GM23338 (cell line): ENCODE measurements at regions not wholly inside any gene's neighbourhood (a gene's known extent, or its start where the extent isn't known, plus 50 kb on each side); places are given as distances from the start of the nearest gene placed in this dataset.

Experiments used
- ATAC-seq: fragments of 200-7000 bp; cut with Tn5 transposase; 3 replicates; pipeline ENCODE4 v1.9.1; 2020
- DNase-seq: peaks from one replicate; pipeline ENCODE4 v3.0.0-alpha.2; 2015; ENCODE audit warnings: low spot score
- H2AFZ ChIP-seq: fragments of 200-600 bp; sonication (generic); 2 replicates; pipeline ENCODE4 v1.8.0; 2016; ENCODE audit warnings: antibody characterized with exemption, mild to moderate bottlenecking, moderate library complexity
- H3F3A ChIP-seq: fragments of 200-600 bp; sonication (generic); replicated peaks from 2 replicates; pipeline ENCODE4 v1.8.0; 2017; ENCODE audit warnings: antibody characterized with exemption, mixed run types, low read depth
- H3K27ac ChIP-seq: fragments of 200-600 bp; sonication (generic); 2 replicates; pipeline ENCODE4 v1.6.1; 2016; ENCODE audit warnings: low read depth
- H3K27me3 ChIP-seq: fragments of 200-600 bp; sonication (generic); 2 replicates; pipeline ENCODE4 v1.8.0; 2016; ENCODE audit warnings: mild to moderate bottlenecking, mixed run types, moderate library complexity; ENCODE audit not compliant: insufficient read depth
- H3K36me3 ChIP-seq: fragments of 200-600 bp; sonication (generic); 2 replicates; pipeline ENCODE4 v1.8.0; 2016; ENCODE audit warnings: mild to moderate bottlenecking; ENCODE audit not compliant: insufficient read depth
- H3K4me1 ChIP-seq: fragments of 200-600 bp; sonication (generic); 2 replicates; pipeline ENCODE4 v1.8.0; 2016; ENCODE audit warnings: mild to moderate bottlenecking, moderate library complexity; ENCODE audit not compliant: insufficient read depth
- H3K4me2 ChIP-seq: fragments of 200-600 bp; sonication (generic); 2 replicates; pipeline ENCODE4 v1.7.1; 2017; ENCODE audit warnings: mixed run types
- H3K4me3 ChIP-seq: fragments of 200-600 bp; sonication (generic); 2 replicates; pipeline ENCODE4 v1.6.1; 2016; ENCODE audit warnings: mixed run types
- H3K79me2 ChIP-seq: fragments of 200-600 bp; sonication (generic); replicated peaks from 2 replicates; pipeline ENCODE4 v1.8.0; 2017; ENCODE audit warnings: mild to moderate bottlenecking; ENCODE audit not compliant: insufficient read depth
- H3K9me2 ChIP-seq: fragments of 200-600 bp; sonication (generic); 2 replicates; pipeline ENCODE4 v1.8.0; 2017; ENCODE audit not compliant: insufficient read depth
- H4K20me1 ChIP-seq: fragments of 200-600 bp; sonication (generic); replicated peaks from 2 replicates; pipeline ENCODE4 v1.8.0; 2017; ENCODE audit warnings: mild to moderate bottlenecking; ENCODE audit not compliant: insufficient read depth
- H3K27ac Mint-ChIP-seq: 2 replicates; pipeline ENCODE4 v1.8.0; 2020; ENCODE audit warnings: inconsistent platforms, mild to moderate bottlenecking, moderate library complexity, mixed read lengths
- H3K27me3 Mint-ChIP-seq: 3 replicates; pipeline ENCODE4 v1.8.0; 2022; ENCODE audit warnings: low read depth, mild to moderate bottlenecking, moderate library complexity, mixed read lengths, inconsistent platforms; ENCODE audit not compliant: insufficient read depth, poor library complexity
- H3K36me3 Mint-ChIP-seq: 3 replicates; pipeline ENCODE4 v1.8.0; 2021; ENCODE audit warnings: low read depth, mild to moderate bottlenecking, inconsistent platforms, moderate library complexity, mixed read lengths
- H3K4me1 Mint-ChIP-seq: 3 replicates; pipeline ENCODE4 v1.8.0; 2020; ENCODE audit warnings: mild to moderate bottlenecking, inconsistent platforms, mixed read lengths
- H3K4me3 Mint-ChIP-seq: 3 replicates; pipeline ENCODE4 v1.8.0; 2021; ENCODE audit warnings: moderate library complexity, mild to moderate bottlenecking, inconsistent platforms, mixed read lengths
- H3K9me3 Mint-ChIP-seq: 3 replicates; pipeline ENCODE4 v1.8.0; 2020; ENCODE audit warnings: moderate library complexity, mild to moderate bottlenecking, inconsistent platforms, mixed read lengths
- CREB1 ChIP-seq: fragments of 250-450 bp; sonication (Bioruptor Pico); IDR thresholded peaks from 2 replicates; pipeline ENCODE4 v1.5.0; 2020; ENCODE audit warnings: low read depth, mild to moderate bottlenecking, moderate library complexity
- EZH2 ChIP-seq: fragments of 200-600 bp; sonication (generic); IDR thresholded peaks from one replicate; pipeline ENCODE4 v1.8.0; 2017; ENCODE audit warnings: antibody characterized with exemption, mild to moderate bottlenecking, low read depth; ENCODE audit not compliant: unreplicated experiment
- EZH2phosphoT487 ChIP-seq: fragments of 200-600 bp; sonication (generic); IDR thresholded peaks from one replicate; pipeline ENCODE4 v1.8.1; 2018; ENCODE audit warnings: antibody characterized with exemption; ENCODE audit not compliant: unreplicated experiment
- JUNB ChIP-seq: IDR thresholded peaks from one replicate; pipeline ENCODE4 v1.6.1; 2016; ENCODE audit warnings: antibody characterized with exemption; ENCODE audit not compliant: unreplicated experiment
- NANOG ChIP-seq: IDR thresholded peaks from 2 replicates; pipeline ENCODE4 v1.6.1; 2016; ENCODE audit warnings: antibody characterized with exemption, borderline replicate concordance
- POLR2AphosphoS5 ChIP-seq: IDR thresholded peaks from 2 replicates; pipeline ENCODE4 v1.6.1; 2016; ENCODE audit warnings: antibody characterized with exemption, low read depth
- STAT1 ChIP-seq: IDR thresholded peaks from one replicate; pipeline ENCODE4 v1.6.1; 2016; ENCODE audit warnings: antibody characterized with exemption; ENCODE audit not compliant: unreplicated experiment
- ZNF114 ChIP-seq: fragments of 250-450 bp; sonication (Bioruptor Pico); IDR thresholded peaks from 2 replicates; pipeline ENCODE4 v1.5.0; 2020; ENCODE audit warnings: mild to moderate bottlenecking, moderate library complexity
- ZNF331 ChIP-seq: fragments of 250-450 bp; sonication (Bioruptor Pico); IDR thresholded peaks from 2 replicates; pipeline ENCODE4 v1.5.0; 2020; ENCODE audit warnings: low read depth, mild to moderate bottlenecking, moderate library complexity
- TF ChIP-seq, protein P1 (sequence below): fragments of 250-450 bp; sonication (Bioruptor Pico); IDR thresholded peaks from 2 replicates; pipeline ENCODE4 v1.5.0; 2020; ENCODE audit warnings: mild to moderate bottlenecking, moderate library complexity
- TF ChIP-seq, protein P2 (sequence below), 2 experiments: fragments of 200-600 bp in 1 of 2; sonication (generic) in 1 of 2; conservative IDR thresholded peaks; 2 replicates each; pipeline versions ENCODE4 v1.5.1 to v1.6.1; 2016 to 2017; ENCODE audit warnings: antibody characterized with exemption in 2 of 2, low read depth in 2 of 2, mild to moderate bottlenecking in 2 of 2, moderate library complexity in 1 of 2
- TF ChIP-seq, protein P3 (sequence below): IDR thresholded peaks from one replicate; pipeline ENCODE4 v1.6.1; 2018; ENCODE audit warnings: antibody characterized with exemption; ENCODE audit not compliant: unreplicated experiment
- TF ChIP-seq, protein P4 (sequence below): IDR thresholded peaks from 2 replicates; pipeline ENCODE4 v1.6.1; 2016; ENCODE audit warnings: antibody characterized with exemption

DNA sequence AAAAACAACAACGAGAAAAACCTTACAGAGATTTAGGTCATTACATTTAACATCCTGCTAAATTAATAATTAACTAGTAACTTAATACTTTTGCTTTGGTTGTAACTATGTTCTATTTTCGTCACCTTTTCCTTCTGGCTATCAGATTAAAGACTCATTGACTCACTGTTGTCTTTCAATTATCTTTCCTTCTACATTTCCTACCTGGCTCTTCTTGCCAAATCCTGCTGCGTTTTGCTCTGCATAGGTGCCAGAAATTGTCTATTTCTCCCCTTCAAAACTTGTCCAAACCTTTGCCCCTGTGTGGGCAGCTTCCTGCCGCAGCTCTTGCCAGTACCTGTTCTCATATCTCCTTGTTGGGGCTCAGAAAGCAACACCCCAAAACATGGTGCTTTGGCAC is 235.5 kb upstream of the ZNF608 start:
- no peak for DNase-seq
- no peaks in the 10 kb centered on the region for H3K79me2 ChIP-seq
- 0 out of 2 replicates have a peak overlapping the region, but pooled peaks have one; percentile 52 for H3K4me2 ChIP-seq
- peaks cover 47% of the 10 kb centered on the region for H3K9me3 Mint-ChIP-seq
- H4K20me1 ChIP-seq = no peaks in the 10 kb centered on the region
- H3K27me3 Mint-ChIP-seq = peaks cover 18% of the 10 kb centered on the region
- peaks cover 8% of the 10 kb centered on the region for H3K36me3 ChIP-seq
- H3K27ac ChIP-seq = no peak overlapping the region
- ATAC-seq = no peak
- H3K4me3 Mint-ChIP-seq = no peak overlapping the region
- H3K4me1 Mint-ChIP-seq = peaks cover 36% of the 10 kb centered on the region
- H2AFZ ChIP-seq = peak overlapping the region; percentile 29; the same call in 1 of the 2 replicates
- no peak for TF ChIP-seq NANOG
- no peak for TF ChIP-seq POLR2AphosphoS5
- TF ChIP-seq CREB1 (CRISPR knock-in tag) = no peak
- TF ChIP-seq ZNF331 (CRISPR knock-in tag) = no peak
- TF ChIP-seq STAT1 = no peak
- TF ChIP-seq EZH2 = no peak
- no peak for TF ChIP-seq JUNB
- TF ChIP-seq, protein P1, sequence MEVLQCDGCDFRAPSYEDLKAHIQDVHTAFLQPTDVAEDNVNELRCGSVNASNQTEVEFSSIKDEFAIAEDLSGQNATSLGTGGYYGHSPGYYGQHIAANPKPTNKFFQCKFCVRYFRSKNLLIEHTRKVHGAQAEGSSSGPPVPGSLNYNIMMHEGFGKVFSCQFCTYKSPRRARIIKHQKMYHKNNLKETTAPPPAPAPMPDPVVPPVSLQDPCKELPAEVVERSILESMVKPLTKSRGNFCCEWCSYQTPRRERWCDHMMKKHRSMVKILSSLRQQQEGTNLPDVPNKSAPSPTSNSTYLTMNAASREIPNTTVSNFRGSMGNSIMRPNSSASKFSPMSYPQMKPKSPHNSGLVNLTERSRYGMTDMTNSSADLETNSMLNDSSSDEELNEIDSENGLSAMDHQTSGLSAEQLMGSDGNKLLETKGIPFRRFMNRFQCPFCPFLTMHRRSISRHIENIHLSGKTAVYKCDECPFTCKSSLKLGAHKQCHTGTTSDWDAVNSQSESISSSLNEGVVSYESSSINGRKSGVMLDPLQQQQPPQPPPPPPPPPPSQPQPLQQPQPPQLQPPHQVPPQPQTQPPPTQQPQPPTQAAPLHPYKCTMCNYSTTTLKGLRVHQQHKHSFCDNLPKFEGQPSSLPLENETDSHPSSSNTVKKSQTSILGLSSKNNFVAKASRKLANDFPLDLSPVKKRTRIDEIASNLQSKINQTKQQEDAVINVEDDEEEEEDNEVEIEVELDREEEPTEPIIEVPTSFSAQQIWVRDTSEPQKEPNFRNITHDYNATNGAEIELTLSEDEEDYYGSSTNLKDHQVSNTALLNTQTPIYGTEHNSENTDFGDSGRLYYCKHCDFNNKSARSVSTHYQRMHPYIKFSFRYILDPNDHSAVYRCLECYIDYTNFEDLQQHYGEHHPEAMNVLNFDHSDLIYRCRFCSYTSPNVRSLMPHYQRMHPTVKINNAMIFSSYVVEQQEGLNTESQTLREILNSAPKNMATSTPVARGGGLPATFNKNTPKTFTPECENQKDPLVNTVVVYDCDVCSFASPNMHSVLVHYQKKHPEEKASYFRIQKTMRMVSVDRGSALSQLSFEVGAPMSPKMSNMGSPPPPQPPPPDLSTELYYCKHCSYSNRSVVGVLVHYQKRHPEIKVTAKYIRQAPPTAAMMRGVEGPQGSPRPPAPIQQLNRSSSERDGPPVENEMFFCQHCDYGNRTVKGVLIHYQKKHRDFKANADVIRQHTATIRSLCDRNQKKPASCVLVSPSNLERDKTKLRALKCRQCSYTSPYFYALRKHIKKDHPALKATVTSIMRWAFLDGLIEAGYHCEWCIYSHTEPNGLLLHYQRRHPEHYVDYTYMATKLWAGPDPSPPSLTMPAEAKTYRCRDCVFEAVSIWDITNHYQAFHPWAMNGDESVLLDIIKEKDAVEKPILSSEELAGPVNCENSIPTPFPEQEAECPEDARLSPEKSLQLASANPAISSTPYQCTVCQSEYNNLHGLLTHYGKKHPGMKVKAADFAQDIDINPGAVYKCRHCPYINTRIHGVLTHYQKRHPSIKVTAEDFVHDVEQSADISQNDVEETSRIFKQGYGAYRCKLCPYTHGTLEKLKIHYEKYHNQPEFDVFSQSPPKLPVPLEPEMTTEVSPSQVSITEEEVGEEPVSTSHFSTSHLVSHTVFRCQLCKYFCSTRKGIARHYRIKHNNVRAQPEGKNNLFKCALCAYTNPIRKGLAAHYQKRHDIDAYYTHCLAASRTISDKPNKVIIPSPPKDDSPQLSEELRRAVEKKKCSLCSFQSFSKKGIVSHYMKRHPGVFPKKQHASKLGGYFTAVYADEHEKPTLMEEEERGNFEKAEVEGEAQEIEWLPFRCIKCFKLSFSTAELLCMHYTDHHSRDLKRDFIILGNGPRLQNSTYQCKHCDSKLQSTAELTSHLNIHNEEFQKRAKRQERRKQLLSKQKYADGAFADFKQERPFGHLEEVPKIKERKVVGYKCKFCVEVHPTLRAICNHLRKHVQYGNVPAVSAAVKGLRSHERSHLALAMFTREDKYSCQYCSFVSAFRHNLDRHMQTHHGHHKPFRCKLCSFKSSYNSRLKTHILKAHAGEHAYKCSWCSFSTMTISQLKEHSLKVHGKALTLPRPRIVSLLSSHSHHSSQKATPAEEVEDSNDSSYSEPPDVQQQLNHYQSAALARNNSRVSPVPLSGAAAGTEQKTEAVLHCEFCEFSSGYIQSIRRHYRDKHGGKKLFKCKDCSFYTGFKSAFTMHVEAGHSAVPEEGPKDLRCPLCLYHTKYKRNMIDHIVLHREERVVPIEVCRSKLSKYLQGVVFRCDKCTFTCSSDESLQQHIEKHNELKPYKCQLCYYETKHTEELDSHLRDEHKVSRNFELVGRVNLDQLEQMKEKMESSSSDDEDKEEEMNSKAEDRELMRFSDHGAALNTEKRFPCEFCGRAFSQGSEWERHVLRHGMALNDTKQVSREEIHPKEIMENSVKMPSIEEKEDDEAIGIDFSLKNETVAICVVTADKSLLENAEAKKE (CRISPR knock-in tag) = no peak
- TF ChIP-seq EZH2phosphoT487 = no peak
- TF ChIP-seq ZNF114 (CRISPR knock-in tag) = no peak
- TF ChIP-seq, protein P2, sequence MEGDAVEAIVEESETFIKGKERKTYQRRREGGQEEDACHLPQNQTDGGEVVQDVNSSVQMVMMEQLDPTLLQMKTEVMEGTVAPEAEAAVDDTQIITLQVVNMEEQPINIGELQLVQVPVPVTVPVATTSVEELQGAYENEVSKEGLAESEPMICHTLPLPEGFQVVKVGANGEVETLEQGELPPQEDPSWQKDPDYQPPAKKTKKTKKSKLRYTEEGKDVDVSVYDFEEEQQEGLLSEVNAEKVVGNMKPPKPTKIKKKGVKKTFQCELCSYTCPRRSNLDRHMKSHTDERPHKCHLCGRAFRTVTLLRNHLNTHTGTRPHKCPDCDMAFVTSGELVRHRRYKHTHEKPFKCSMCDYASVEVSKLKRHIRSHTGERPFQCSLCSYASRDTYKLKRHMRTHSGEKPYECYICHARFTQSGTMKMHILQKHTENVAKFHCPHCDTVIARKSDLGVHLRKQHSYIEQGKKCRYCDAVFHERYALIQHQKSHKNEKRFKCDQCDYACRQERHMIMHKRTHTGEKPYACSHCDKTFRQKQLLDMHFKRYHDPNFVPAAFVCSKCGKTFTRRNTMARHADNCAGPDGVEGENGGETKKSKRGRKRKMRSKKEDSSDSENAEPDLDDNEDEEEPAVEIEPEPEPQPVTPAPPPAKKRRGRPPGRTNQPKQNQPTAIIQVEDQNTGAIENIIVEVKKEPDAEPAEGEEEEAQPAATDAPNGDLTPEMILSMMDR (conservative IDR thresholded peaks at IDR 0.05; ENCODE audit: low read depth in 2 of 2) = no peak
- TF ChIP-seq, protein P3, sequence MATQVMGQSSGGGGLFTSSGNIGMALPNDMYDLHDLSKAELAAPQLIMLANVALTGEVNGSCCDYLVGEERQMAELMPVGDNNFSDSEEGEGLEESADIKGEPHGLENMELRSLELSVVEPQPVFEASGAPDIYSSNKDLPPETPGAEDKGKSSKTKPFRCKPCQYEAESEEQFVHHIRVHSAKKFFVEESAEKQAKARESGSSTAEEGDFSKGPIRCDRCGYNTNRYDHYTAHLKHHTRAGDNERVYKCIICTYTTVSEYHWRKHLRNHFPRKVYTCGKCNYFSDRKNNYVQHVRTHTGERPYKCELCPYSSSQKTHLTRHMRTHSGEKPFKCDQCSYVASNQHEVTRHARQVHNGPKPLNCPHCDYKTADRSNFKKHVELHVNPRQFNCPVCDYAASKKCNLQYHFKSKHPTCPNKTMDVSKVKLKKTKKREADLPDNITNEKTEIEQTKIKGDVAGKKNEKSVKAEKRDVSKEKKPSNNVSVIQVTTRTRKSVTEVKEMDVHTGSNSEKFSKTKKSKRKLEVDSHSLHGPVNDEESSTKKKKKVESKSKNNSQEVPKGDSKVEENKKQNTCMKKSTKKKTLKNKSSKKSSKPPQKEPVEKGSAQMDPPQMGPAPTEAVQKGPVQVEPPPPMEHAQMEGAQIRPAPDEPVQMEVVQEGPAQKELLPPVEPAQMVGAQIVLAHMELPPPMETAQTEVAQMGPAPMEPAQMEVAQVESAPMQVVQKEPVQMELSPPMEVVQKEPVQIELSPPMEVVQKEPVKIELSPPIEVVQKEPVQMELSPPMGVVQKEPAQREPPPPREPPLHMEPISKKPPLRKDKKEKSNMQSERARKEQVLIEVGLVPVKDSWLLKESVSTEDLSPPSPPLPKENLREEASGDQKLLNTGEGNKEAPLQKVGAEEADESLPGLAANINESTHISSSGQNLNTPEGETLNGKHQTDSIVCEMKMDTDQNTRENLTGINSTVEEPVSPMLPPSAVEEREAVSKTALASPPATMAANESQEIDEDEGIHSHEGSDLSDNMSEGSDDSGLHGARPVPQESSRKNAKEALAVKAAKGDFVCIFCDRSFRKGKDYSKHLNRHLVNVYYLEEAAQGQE = no peak
- TF ChIP-seq, protein P4, sequence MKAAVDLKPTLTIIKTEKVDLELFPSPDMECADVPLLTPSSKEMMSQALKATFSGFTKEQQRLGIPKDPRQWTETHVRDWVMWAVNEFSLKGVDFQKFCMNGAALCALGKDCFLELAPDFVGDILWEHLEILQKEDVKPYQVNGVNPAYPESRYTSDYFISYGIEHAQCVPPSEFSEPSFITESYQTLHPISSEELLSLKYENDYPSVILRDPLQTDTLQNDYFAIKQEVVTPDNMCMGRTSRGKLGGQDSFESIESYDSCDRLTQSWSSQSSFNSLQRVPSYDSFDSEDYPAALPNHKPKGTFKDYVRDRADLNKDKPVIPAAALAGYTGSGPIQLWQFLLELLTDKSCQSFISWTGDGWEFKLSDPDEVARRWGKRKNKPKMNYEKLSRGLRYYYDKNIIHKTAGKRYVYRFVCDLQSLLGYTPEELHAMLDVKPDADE = no peak
- H3K36me3 Mint-ChIP-seq = peaks cover 58% of the 10 kb centered on the region
- peaks cover 14% of the 10 kb centered on the region for H3F3A ChIP-seq
- H3K27me3 ChIP-seq = no peaks in the 10 kb centered on the region
- 0 out of 2 replicates have a peak, but pooled peaks cover 3% of the 10 kb centered on the region for H3K9me2 ChIP-seq
- H3K4me1 ChIP-seq = peaks cover 31% of the 10 kb centered on the region
- no peak overlapping the region for H3K27ac Mint-ChIP-seq
- no peak overlapping the region for H3K4me3 ChIP-seq
